Chondrocyte (in vitro differentiated cells): ENCODE measurements at regions not wholly inside any gene's neighbourhood (a gene's known extent, or its start where the extent isn't known, plus 50 kb on each side); places are given as distances from the start of the nearest gene placed in this dataset.

ENCODE experiments used
- DNase-seq: peaks from one replicate; pipeline ENCODE4 v3.0.0; 2021; ENCODE audit warnings: mixed read lengths, low spot score
- H3K27ac Mint-ChIP-seq: one replicate; pipeline ENCODE4 v1.8.0; 2021; ENCODE audit warnings: mild to moderate bottlenecking, moderate library complexity, mixed read lengths; ENCODE audit not compliant: unreplicated experiment
- H3K27me3 Mint-ChIP-seq: 2 replicates; pipeline ENCODE4 v1.8.0; 2021; ENCODE audit warnings: low read depth, mixed read lengths
- H3K36me3 Mint-ChIP-seq: 2 replicates; pipeline ENCODE4 v1.8.0; 2021; ENCODE audit warnings: low read depth, mixed read lengths
- H3K4me1 Mint-ChIP-seq: 2 replicates; pipeline ENCODE4 v1.8.0; 2021; ENCODE audit warnings: low read depth, mild to moderate bottlenecking, mixed read lengths
- H3K4me3 Mint-ChIP-seq: one replicate; pipeline ENCODE4 v1.8.0; 2021; ENCODE audit warnings: mild to moderate bottlenecking, moderate library complexity, mixed read lengths; ENCODE audit not compliant: unreplicated experiment
- H3K9me3 Mint-ChIP-seq: 2 replicates; pipeline ENCODE4 v1.8.0; 2021; ENCODE audit warnings: low read depth, mixed read lengths
- TF ChIP-seq, protein P1 (sequence below): fragments of 200-600 bp; sonication (generic); IDR thresholded peaks from 2 replicates; pipeline ENCODE4 v1.5.0; 2021; ENCODE audit warnings: antibody characterized with exemption, mild to moderate bottlenecking, moderate library complexity

DNA sequence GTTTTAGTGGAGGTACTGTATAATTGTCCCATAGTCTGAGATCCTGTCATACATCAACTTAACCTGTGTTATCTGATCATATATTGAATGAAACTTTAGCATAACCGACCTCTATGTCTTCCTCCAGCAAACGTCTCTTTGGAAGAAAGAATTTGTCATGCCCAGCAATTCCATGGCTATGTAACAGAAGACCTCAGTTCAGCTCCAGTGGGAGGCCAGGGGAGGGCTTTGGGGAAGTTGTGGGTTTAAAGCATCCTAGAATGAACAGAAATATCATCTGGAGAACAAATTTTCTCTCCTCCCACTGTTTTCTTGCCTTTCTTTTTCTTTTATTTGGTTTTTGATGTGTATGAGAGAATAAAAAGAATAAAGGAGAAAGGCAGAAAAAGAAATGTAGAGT is 164.5 kb downstream of the GAS1 start:
- DNase-seq: no peak
- Mint-ChIP-seq H3K9me3 (no peaks in the 10 kb centered on the region), H3K4me3 (no peak overlapping the region), H3K27me3 (no peaks in the 10 kb centered on the region), H3K36me3 (no peaks in the 10 kb centered on the region), H3K4me1 (no peaks in the 10 kb centered on the region), H3K27ac (no peak overlapping the region)
- TF ChIP-seq, protein P1, sequence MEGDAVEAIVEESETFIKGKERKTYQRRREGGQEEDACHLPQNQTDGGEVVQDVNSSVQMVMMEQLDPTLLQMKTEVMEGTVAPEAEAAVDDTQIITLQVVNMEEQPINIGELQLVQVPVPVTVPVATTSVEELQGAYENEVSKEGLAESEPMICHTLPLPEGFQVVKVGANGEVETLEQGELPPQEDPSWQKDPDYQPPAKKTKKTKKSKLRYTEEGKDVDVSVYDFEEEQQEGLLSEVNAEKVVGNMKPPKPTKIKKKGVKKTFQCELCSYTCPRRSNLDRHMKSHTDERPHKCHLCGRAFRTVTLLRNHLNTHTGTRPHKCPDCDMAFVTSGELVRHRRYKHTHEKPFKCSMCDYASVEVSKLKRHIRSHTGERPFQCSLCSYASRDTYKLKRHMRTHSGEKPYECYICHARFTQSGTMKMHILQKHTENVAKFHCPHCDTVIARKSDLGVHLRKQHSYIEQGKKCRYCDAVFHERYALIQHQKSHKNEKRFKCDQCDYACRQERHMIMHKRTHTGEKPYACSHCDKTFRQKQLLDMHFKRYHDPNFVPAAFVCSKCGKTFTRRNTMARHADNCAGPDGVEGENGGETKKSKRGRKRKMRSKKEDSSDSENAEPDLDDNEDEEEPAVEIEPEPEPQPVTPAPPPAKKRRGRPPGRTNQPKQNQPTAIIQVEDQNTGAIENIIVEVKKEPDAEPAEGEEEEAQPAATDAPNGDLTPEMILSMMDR: no peak

DNA sequence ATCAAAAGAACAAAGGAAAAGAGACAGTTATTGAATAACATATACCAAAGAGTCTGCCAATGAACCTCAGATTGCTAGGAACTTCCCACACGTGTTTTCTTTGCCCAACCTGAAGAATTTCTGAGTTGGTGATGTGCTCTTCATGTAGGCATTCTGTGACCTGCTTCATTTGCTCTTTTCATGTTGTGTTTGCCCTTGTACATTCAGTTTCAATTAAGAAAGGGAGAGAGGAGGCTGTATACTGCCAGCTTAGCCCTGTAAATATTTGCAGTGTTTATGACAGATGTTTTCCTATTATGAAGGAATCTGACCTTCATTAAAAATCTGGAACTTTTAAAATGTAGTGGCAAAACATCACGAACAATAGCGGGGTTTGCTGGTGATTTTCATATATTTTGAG is 168.5 kb downstream of the GAS1 start:
- H3K27me3 Mint-ChIP-seq: no peaks in the 10 kb centered on the region
- TF ChIP-seq, protein P1: no peak
- no peak overlapping the region for H3K4me3 Mint-ChIP-seq
- DNase-seq: no peak
- H3K27ac Mint-ChIP-seq: no peak overlapping the region
- H3K36me3 Mint-ChIP-seq: no peaks in the 10 kb centered on the region
- H3K9me3 Mint-ChIP-seq: no peaks in the 10 kb centered on the region
- no peaks in the 10 kb centered on the region for H3K4me1 Mint-ChIP-seq

DNA sequence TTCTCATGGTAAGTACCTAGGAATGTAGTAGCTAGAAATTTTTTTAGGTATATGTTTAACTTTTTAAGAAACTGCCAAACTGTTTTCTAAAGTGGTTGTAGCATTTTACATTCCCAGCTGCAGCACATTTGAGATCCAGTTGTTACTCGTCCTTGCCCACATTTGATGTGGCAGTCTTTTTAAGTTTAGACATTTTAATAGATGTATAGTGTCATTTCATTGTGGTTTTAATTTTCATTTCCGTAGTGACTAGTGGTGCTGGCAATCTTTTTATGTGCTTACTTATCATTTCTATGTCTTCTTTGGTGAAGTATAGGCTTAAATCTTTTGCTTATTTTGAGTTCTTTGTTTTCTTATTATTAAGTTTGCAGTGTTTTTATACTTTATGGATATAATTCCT is 171.6 kb downstream of the GAS1 start:
- Mint-ChIP-seq H3K4me3 (no peak overlapping the region), H3K4me1 (no peaks in the 10 kb centered on the region), H3K27me3 (no peaks in the 10 kb centered on the region), H3K9me3 (no peaks in the 10 kb centered on the region), H3K27ac (no peak overlapping the region), H3K36me3 (no peaks in the 10 kb centered on the region)
- TF ChIP-seq, protein P1: no peak
- no peak for DNase-seq

DNA sequence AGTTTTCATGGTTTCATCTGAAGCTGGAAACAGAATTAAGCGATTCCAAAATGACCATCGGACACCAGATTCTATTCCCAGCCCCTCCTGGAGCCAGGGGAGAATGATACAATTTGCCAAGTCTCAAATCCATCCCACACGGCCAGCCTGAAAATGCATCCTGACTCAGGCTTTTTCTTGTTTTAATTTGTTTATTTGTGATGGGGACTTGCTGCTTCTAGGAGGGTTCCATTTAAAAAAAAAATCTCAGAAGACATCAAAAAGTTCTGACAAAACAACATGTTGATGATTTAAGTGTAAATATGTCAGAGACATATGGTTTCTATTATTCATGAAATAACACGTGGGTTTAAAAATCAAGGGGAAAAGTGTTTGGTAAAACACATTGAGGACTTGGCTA is 173.2 kb downstream of the GAS1 start:
- H3K9me3 Mint-ChIP-seq: no peaks in the 10 kb centered on the region
- no peak overlapping the region for H3K27ac Mint-ChIP-seq
- no peaks in the 10 kb centered on the region for H3K4me1 Mint-ChIP-seq
- no peaks in the 10 kb centered on the region for H3K27me3 Mint-ChIP-seq
- no peaks in the 10 kb centered on the region for H3K36me3 Mint-ChIP-seq
- TF ChIP-seq, protein P1: no peak
- no peak overlapping the region for H3K4me3 Mint-ChIP-seq
- no peak for DNase-seq

DNA sequence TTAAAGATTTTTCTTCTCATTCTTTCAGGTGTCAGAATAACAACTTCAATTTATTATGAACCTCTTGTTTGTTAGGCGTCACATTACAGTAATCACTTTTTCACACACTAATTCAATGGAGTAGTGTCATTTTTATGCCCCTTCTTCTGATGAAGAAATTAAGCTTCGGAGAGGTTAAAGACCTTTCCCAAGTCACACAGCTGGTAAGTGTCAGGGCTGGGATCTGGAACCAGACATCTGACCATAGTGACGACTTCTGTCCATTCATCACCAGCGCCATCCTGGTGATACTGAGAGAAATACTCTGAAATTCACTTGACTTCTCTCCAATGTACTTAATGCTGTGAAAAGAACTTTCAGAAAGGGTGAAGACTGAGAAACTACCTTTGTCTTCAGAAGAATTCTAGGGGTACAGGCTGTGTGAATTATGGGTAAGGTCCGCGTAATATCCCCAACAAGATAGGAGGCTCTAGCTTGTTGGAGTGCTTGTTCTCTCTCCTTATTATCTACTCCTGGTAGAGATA is 173.8 kb downstream of the GAS1 start:
- H3K4me3 Mint-ChIP-seq: no peak overlapping the region
- H3K27ac Mint-ChIP-seq: no peak overlapping the region
- H3K27me3 Mint-ChIP-seq: no peaks in the 10 kb centered on the region
- H3K9me3 Mint-ChIP-seq: no peaks in the 10 kb centered on the region
- no peaks in the 10 kb centered on the region for H3K4me1 Mint-ChIP-seq
- TF ChIP-seq, protein P1: no peak
- no peaks in the 10 kb centered on the region for H3K36me3 Mint-ChIP-seq
- DNase-seq: no peak
